Heart left ventricle (tissue), 16 donors: ENCODE measurements at regions not wholly inside any gene's neighbourhood (a gene's known extent, or its start where the extent isn't known, plus 50 kb on each side); places are given as distances from the start of the nearest gene placed in this dataset.

ENCODE experiments used
- ATAC-seq, 4 donors: fragments of 200-7000 bp; cut with Tn5 transposase; one replicate each; pipeline ENCODE4 v1.9.1; 2020 to 2022; ENCODE audit warnings: moderate library complexity in 4 of 4, mild to moderate bottlenecking in 3 of 4, moderate number of reproducible peaks in 1 of 4
- DNase-seq, 5 donors: peaks; one replicate each; pipeline ENCODE4 v3.0.0-alpha.2; 2020
- H3K27ac ChIP-seq, 12 donors: fragments of 200-600 bp; sonication (generic) in 4 of 12; one replicate each; pipeline versions ENCODE4 v1.5.0 to v1.8.0; 2016 to 2022; ENCODE audit warnings: mild to moderate bottlenecking in 2 of 12
- H3K27me3 ChIP-seq, 9 donors: fragments of 200-600 bp; sonication (generic) in 2 of 9; one replicate each; pipeline versions ENCODE4 v1.5.1 to v1.8.0; 2016 to 2022; ENCODE audit warnings: mild to moderate bottlenecking in 3 of 9
- H3K36me3 ChIP-seq, 9 donors: fragments of 200-600 bp; sonication (generic) in 2 of 9; one replicate each; pipeline versions ENCODE4 v1.5.0 to v1.8.0; 2018 to 2022; ENCODE audit warnings: mild to moderate bottlenecking in 2 of 9
- H3K4me1 ChIP-seq, 12 donors: fragments of 200-600 bp; sonication (generic) in 4 of 12; one replicate each; pipeline versions ENCODE4 v1.5.0 to v1.8.0; 2016 to 2022; ENCODE audit warnings: mild to moderate bottlenecking in 3 of 12
- H3K4me3 ChIP-seq, 12 donors: fragments of 200-600 bp; sonication (generic) in 4 of 12; one replicate each; pipeline versions ENCODE4 v1.5.0 to v1.8.0; 2017 to 2022; ENCODE audit warnings: mild to moderate bottlenecking in 9 of 12, moderate library complexity in 4 of 12
- H3K9me3 ChIP-seq, 12 donors: fragments of 200-600 bp; sonication (generic) in 4 of 12; one replicate each; pipeline versions ENCODE4 v1.5.0 to v1.8.0; 2016 to 2022; ENCODE audit warnings: mild to moderate bottlenecking in 1 of 12
- POLR2A ChIP-seq, 2 donors: fragments of 450-650 bp; IDR thresholded peaks; one replicate each; pipeline ENCODE4 v1.6.1; 2017; ENCODE audit warnings: antibody characterized with exemption in 2 of 2, mild to moderate bottlenecking in 2 of 2, moderate library complexity in 2 of 2
- WGBS, 4 donors: extraction: QIAGEN DNeasy Blood & Tissue Kit in 2 of 4; methylation state at CpG; one replicate each; pipeline versions ENCODE4 v1.1.5 to v1.1.7; 2013 to 2018; 5-methylcytosine and 5-hydroxymethylcytosine counted together
- intact Hi-C, 10 donors: fragments of 100-400 bp; cut with DNase I; formaldehyde crosslinking; loops; one replicate each; pipeline versions ENCODE4 v1.11.1 to v1.14.2; 2022
- TF ChIP-seq, protein P1 (sequence below), 12 donors: fragments of 200-600 bp; sonication (generic) in 4 of 12; IDR thresholded peaks; one replicate each; pipeline versions ENCODE4 v1.5.0 to v1.8.0; 2018 to 2022; ENCODE audit warnings: antibody characterized with exemption in 12 of 12, mild to moderate bottlenecking in 5 of 12
- donor health status: ischemic (EF 13 %, LVEDD 7.1; RV severe dilation, severe dysfunction).
- donor health status: healthy with polysubstance abuse.
- donor health status: DM: no; HTN: yes; CAD: no.
- donor health status: DM: no; HTN: no; CAD: no.
- donor health status: ischemic (EF 25% LVEDD 6.9; RV normal size, moderate dysfunction).
- donor health status: ischemic (EF 25% LVEDD 5.7; RV mildly dilated, moderate dysfunction).
- donor health status: healthy.
- donor health status: DM: yes; HTN: yes; CAD: no.
- donor health status: ischemic (EF 35%, LVEDD 5.7; RV mildly dilated, moderate dysfunction).
- donor health status: nonischemic (EF 11% LVEDD 7.7; RV severe dilation, severe dysfunction).
- donor health status: DM: yes; HTN: yes; CAD: no.
- donor health status: PGD.
- donor health status: ischemic (EF 29% LVEDD 5.4; RV normal size, mild dysfunction).
- donor health status: nonischemic (EF 23%, LVEDD 6.1; RV moderate dilation, normal function).

DNA sequence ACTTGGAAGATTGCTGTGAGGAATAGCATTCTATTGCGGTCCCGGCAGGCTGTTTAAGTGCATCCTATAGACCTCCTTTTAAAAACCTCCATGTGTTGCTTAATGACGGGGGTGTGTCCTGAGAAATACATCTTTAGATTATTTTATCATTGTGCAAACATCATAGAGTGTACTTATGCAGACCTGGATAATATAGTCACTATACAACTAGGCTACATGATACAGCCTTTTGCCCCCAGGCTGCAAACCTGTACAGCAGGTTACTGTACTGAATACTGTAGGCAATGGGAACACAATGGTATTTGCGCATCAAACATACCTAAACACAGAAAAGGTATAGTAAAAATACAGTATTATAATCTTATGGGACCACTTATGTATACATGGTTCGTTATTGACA lies 175.6 kb downstream of the RNF144B start:
- Histone ChIP-seq H3K9me3 (peaks cover 0 to 8% (median 0%) of the 10 kb centered on the region in 12 donors), H3K4me3 (no peak overlapping the region), H3K27me3 (no peaks in the 10 kb centered on the region), H3K36me3 (no peaks in the 10 kb centered on the region), H3K4me1 (peaks cover 0 to 15% (median 0%) of the 10 kb centered on the region in 12 donors), H3K27ac (no peak overlapping the region)
- DNase-seq (no peak), ATAC-seq (no peak)
- no peak for TF ChIP-seq POLR2A (IDR thresholded peaks at IDR 0.05)
- TF ChIP-seq, protein P1, sequence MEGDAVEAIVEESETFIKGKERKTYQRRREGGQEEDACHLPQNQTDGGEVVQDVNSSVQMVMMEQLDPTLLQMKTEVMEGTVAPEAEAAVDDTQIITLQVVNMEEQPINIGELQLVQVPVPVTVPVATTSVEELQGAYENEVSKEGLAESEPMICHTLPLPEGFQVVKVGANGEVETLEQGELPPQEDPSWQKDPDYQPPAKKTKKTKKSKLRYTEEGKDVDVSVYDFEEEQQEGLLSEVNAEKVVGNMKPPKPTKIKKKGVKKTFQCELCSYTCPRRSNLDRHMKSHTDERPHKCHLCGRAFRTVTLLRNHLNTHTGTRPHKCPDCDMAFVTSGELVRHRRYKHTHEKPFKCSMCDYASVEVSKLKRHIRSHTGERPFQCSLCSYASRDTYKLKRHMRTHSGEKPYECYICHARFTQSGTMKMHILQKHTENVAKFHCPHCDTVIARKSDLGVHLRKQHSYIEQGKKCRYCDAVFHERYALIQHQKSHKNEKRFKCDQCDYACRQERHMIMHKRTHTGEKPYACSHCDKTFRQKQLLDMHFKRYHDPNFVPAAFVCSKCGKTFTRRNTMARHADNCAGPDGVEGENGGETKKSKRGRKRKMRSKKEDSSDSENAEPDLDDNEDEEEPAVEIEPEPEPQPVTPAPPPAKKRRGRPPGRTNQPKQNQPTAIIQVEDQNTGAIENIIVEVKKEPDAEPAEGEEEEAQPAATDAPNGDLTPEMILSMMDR (IDR thresholded peaks at IDR 0.05), result no peak
- WGBS, 4 donors, result 91 to 93% (median 92%) methylated on average over 5 of the region's 5 CpGs
- intact Hi-C loops, result no loop called here

DNA sequence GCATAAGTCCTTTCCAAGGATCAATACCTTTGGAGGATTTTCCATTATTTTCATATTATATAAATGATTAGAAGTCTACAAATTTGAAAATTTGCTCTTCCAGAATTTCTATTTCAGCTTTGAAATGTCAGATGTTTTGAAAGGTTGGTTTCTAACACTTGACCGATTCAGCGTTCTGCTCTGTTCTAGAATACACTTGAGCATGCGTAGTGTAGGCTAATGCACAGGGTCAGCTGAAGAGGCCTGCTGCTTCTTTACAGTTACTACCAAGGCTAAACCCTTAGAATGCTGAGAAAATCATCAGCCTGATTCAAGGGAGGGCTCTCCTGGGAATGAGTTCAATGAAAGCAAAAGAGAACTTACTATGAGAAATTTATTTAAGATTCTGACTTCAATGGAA lies 177.6 kb downstream of the RNF144B start:
- H3K27ac ChIP-seq, result no peak overlapping the region
- 94 to 96% (median 95%) methylated on average over 3 of the region's 3 CpGs for WGBS, 4 donors
- intact Hi-C loops, result no loop called here
- H3K9me3 ChIP-seq, result peaks cover 0 to 8% (median 0%) of the 10 kb centered on the region in 12 donors
- DNase-seq (no peak), ATAC-seq (no peak)
- TF ChIP-seq, protein P1 (IDR thresholded peaks at IDR 0.05), result no peak
- no peaks in the 10 kb centered on the region for H3K36me3 ChIP-seq
- no peak overlapping the region for H3K4me3 ChIP-seq
- H3K4me1 ChIP-seq, result peaks cover 0 to 15% (median 0%) of the 10 kb centered on the region in 12 donors
- H3K27me3 ChIP-seq, result no peaks in the 10 kb centered on the region

DNA sequence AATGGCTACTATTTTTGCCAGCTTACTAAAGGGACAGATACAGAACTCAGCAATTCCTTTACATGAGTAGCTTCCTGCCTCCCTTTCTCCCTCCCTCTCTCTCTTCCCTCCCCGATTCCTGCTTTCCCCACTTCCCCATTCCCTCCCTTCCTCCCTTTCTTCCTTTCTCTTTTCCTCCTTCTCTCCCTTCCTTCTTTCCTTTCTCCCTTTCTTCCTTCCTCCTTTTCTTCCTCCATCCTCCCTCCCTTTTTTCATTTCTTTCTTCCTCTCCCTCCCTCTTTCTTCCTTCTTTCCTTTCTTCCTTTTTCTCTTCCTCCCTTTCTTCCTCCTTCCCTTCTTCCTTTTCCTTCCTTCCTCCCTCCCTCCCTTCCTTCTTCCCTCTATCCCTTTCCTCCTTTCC lies 178.1 kb downstream of the RNF144B start:
- ATAC-seq, result no peak
- DNase-seq, result no peak
- H3K36me3 ChIP-seq, result no peaks in the 10 kb centered on the region
- H3K9me3 ChIP-seq, result peaks cover 0 to 8% (median 0%) of the 10 kb centered on the region in 12 donors
- intact Hi-C loops, result no loop called here
- TF ChIP-seq, protein P1 (IDR thresholded peaks at IDR 0.05), result no peak
- no peak for TF ChIP-seq POLR2A (IDR thresholded peaks at IDR 0.05)
- peaks cover 0 to 15% (median 0%) of the 10 kb centered on the region in 12 donors for H3K4me1 ChIP-seq
- 44 to 76% (median 64%) methylated on average over 1 of the region's 1 CpG for WGBS, 4 donors
- no peak overlapping the region for H3K4me3 ChIP-seq
- H3K27me3 ChIP-seq, result no peaks in the 10 kb centered on the region
- no peak overlapping the region for H3K27ac ChIP-seq

DNA sequence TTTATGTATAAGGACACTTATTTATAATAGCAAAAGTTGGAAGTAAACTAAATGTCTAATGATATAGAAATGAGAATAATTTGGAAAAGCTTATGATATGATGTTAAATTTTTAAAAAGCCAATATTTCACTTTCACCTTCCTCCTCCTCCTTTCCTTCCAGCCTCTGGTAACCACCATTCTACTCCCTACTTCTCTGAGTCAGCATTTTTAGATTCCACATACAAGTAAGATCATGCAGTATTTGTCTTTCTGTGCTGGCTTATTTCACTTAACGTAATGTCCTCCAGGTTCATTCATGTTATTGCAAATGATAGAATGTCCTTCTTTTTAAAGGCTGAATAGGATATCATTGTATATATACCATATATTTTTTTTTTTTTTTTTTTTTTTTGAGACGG lies 180.2 kb downstream of the RNF144B start:
- Histone ChIP-seq H3K36me3 (no peaks in the 10 kb centered on the region), H3K27me3 (no peaks in the 10 kb centered on the region), H3K4me3 (no peak overlapping the region), H3K27ac (no peak overlapping the region), H3K4me1 (no peaks in the 10 kb centered on the region), H3K9me3 (peaks cover 0 to 8% (median 0%) of the 10 kb centered on the region in 12 donors)
- no peak for TF ChIP-seq POLR2A (IDR thresholded peaks at IDR 0.05)
- TF ChIP-seq, protein P1 (IDR thresholded peaks at IDR 0.05), result no peak
- ATAC-seq, result no peak
- DNase-seq, result no peak
- intact Hi-C loops, result no loop called here
- WGBS, 4 donors, result 87 to 100% (median 95%) methylated on average over 2 of the region's 2 CpGs
